ENCODE measurements at regions not wholly inside any gene's neighbourhood (a gene's known extent, or its start where the extent isn't known, plus 50 kb on each side); places are given as distances from the start of the nearest gene placed in this dataset.

- no peak for TF ChIP-seq PRMT5 (CRISPR knock-in tag; IDR thresholded peaks at IDR 0.05)
- TF ChIP-seq CREB3 (tag; conservative IDR thresholded peaks at IDR 0.05; ENCODE audit: low read depth): no peak
- TF ChIP-seq SAFB2 (IDR thresholded peaks at IDR 0.05; ENCODE audit: borderline replicate concordance, low read depth, low read length, severe bottlenecking): no peak
- no peak for TF ChIP-seq UBTF (IDR thresholded peaks at IDR 0.05; ENCODE audit: borderline replicate concordance in 1 of 2, low read depth in 2 of 2, low read length in 2 of 2)
- TF ChIP-seq ZFP36 (IDR thresholded peaks at IDR 0.05; ENCODE audit: low read depth, low read length, partially characterized antibody): no peak
- no peak for TF ChIP-seq FOXK1 (CRISPR knock-in tag; IDR thresholded peaks at IDR 0.05; ENCODE audit: borderline replicate concordance)
- TF ChIP-seq ZSCAN29 (IDR thresholded peaks at IDR 0.05): no peak
Observed at GRCh38 chr6:150702675-150703074, 103.0 kb downstream of the PLEKHG1 start.
